IMR-90 (cell line): ENCODE measurements at regions not wholly inside any gene's neighbourhood (a gene's known extent, or its start where the extent isn't known, plus 50 kb on each side); places are given as distances from the start of the nearest gene placed in this dataset.
A peak's percentile ranks its signal among the peaks of the same experiment; 100 is the strongest.

Experiments
- ATAC-seq: fragments of 200-7000 bp; cut with Tn5 transposase; 2 replicates; pipeline ENCODE4 v1.9.1; 2020; ENCODE audit warnings: low read depth, mild to moderate bottlenecking, moderate library complexity
- BruUV-seq: library from RNA; stranded (reverse); fragments of 400-500 nt; replicated peaks from 2 replicates; lab custom pipeline; 2021; lab: Mats Ljungman, UMichigan
- CTCF ChIA-PET: fragments of 300-600 bp; formaldehyde crosslinking; extraction: SDS; loops from one replicate; lab custom pipeline; 2021; ENCODE audit warnings: antibody characterized with exemption; lab: Yijun Ruan, JAX
- POLR2A ChIA-PET: fragments of 300-600 bp; sonication (Branson Sonifier 250); formaldehyde crosslinking; loops from one replicate; lab custom pipeline; 2022; ENCODE audit warnings: antibody characterized with exemption; ENCODE audit not compliant: unreplicated experiment; lab: Charles Lee
- DNase-seq: peaks from one replicate; pipeline ENCODE4 v3.0.0; 2013
- H2AFZ ChIP-seq: replicated peaks from 2 replicates; pipeline ENCODE3; 2013; ENCODE audit warnings: low read length, mild to moderate bottlenecking; ENCODE audit not compliant: poor library complexity
- H2AK5ac ChIP-seq: 2 replicates; pipeline ENCODE4 v1.6.1; 2013; ENCODE audit warnings: low read depth, low read length, inconsistent platforms
- H2AK9ac ChIP-seq: replicated peaks from 2 replicates; pipeline ENCODE3; 2013; ENCODE audit warnings: mild to moderate bottlenecking, low read depth, low read length, moderate library complexity; ENCODE audit not compliant: poor library complexity
- H2BK120ac ChIP-seq: 2 replicates; pipeline ENCODE4 v1.6.1; 2013; ENCODE audit warnings: low read depth, low read length, inconsistent platforms
- H2BK15ac ChIP-seq: 3 replicates; pipeline ENCODE4 v1.6.1; 2013; ENCODE audit warnings: low read depth, low read length, inconsistent platforms
- H2BK20ac ChIP-seq: 2 replicates; pipeline ENCODE4 v1.6.1; 2013; ENCODE audit warnings: low read depth, mild to moderate bottlenecking, inconsistent platforms, low read length, moderate library complexity
- H2BK5ac ChIP-seq: 2 replicates; pipeline ENCODE4 v1.6.1; 2013; ENCODE audit warnings: mild to moderate bottlenecking, low read depth, low read length, inconsistent platforms; ENCODE audit not compliant: poor library complexity, severe bottlenecking
- H3K14ac ChIP-seq: replicated peaks from 2 replicates; pipeline ENCODE4 v1.6.1; 2013; ENCODE audit warnings: low read depth, low read length, inconsistent platforms
- H3K18ac ChIP-seq: 2 replicates; pipeline ENCODE4 v1.6.1; 2013; ENCODE audit warnings: low read depth, low read length, control low read depth
- H3K23ac ChIP-seq: 2 replicates; pipeline ENCODE4 v1.6.1; 2013; ENCODE audit warnings: low read depth, low read length, inconsistent platforms
- H3K27ac ChIP-seq: 2 replicates; pipeline ENCODE4 v1.5.1; 2013; ENCODE audit warnings: mild to moderate bottlenecking, control low read depth, low read length; ENCODE audit not compliant: insufficient read depth
- H3K27me3 ChIP-seq: 2 replicates; pipeline ENCODE4 v1.6.1; 2013; ENCODE audit warnings: low read length; ENCODE audit not compliant: control insufficient read depth, insufficient read depth
- H3K36me3 ChIP-seq: 2 replicates; pipeline ENCODE4 v1.6.1; 2013; ENCODE audit warnings: low read length, mixed read lengths; ENCODE audit not compliant: control insufficient read depth, insufficient read depth
- H3K4ac ChIP-seq: 2 replicates; pipeline ENCODE4 v1.6.1; 2013; ENCODE audit warnings: low read depth, low read length, inconsistent platforms
- H3K4me1 ChIP-seq: 2 replicates; pipeline ENCODE4 v1.6.1; 2013; ENCODE audit warnings: low read length, mixed read lengths; ENCODE audit not compliant: control insufficient read depth, insufficient read depth
- H3K4me2 ChIP-seq: 2 replicates; pipeline ENCODE4 v1.6.1; 2013; ENCODE audit warnings: low read depth, mild to moderate bottlenecking, control low read depth, low read length, moderate library complexity
- H3K4me3 ChIP-seq: 2 replicates; pipeline ENCODE4 v1.5.1; 2013; ENCODE audit warnings: low read depth, mild to moderate bottlenecking, control low read depth, low read length, moderate library complexity; ENCODE audit not compliant: insufficient read depth
- H3K56ac ChIP-seq: 2 replicates; pipeline ENCODE4 v1.6.1; 2013; ENCODE audit warnings: low read length, inconsistent platforms; ENCODE audit not compliant: insufficient read depth; ENCODE audit errors: extremely low read depth
- H3K79me1 ChIP-seq, 2 experiments: 2 replicates each; pipeline ENCODE4 v1.6.1; 2013; ENCODE audit warnings: low read length in 2 of 2, inconsistent platforms in 1 of 2, low read depth in 1 of 2
- H3K9ac ChIP-seq: 2 replicates; pipeline ENCODE4 v1.6.1; 2013; ENCODE audit warnings: low read depth, low read length, control low read depth
- H3K9me1 ChIP-seq: 2 replicates; pipeline ENCODE4 v1.6.1; 2013; ENCODE audit warnings: low read length, inconsistent platforms; ENCODE audit not compliant: insufficient read depth
- H3K9me3 ChIP-seq: 2 replicates; pipeline ENCODE4 v1.6.1; 2013; ENCODE audit warnings: low read length; ENCODE audit not compliant: control insufficient read depth, insufficient read depth
- H4K20me1 ChIP-seq: 2 replicates; pipeline ENCODE4 v1.6.1; 2013; ENCODE audit warnings: low read length, inconsistent platforms; ENCODE audit not compliant: insufficient read depth
- H4K5ac ChIP-seq: 2 replicates; pipeline ENCODE4 v1.6.1; 2013; ENCODE audit warnings: mild to moderate bottlenecking, low read depth, low read length, control low read depth
- H4K8ac ChIP-seq, 2 experiments: 2 replicates each; pipeline ENCODE4 v1.6.1; 2013; ENCODE audit warnings: low read depth in 2 of 2, low read length in 2 of 2, control low read depth in 1 of 2, inconsistent platforms in 1 of 2
- H4K91ac ChIP-seq: 2 replicates; pipeline ENCODE4 v1.6.1; 2013; ENCODE audit warnings: low read depth, low read length, inconsistent platforms; ENCODE audit not compliant: insufficient read depth
- CEBPB ChIP-seq: IDR thresholded peaks from 2 replicates; pipeline ENCODE4 v1.6.1; 2012; ENCODE audit warnings: low read depth, low read length, improper control_type of control experiment
- CHD1 ChIP-seq: IDR thresholded peaks from 2 replicates; pipeline ENCODE4 v1.6.1; 2012; ENCODE audit warnings: low read depth, low read length, improper control_type of control experiment
- ELK1 ChIP-seq: fragments of 150-350 bp; IDR thresholded peaks from 2 replicates; pipeline ENCODE4 v1.6.1; 2016; ENCODE audit warnings: low read depth, mild to moderate bottlenecking, low read length, moderate library complexity, borderline replicate concordance
- RCOR1 ChIP-seq: IDR thresholded peaks from 2 replicates; pipeline ENCODE4 v1.6.1; 2012; ENCODE audit warnings: mild to moderate bottlenecking, low read length, improper control_type of control experiment; ENCODE audit not compliant: insufficient replicate concordance
- SMC3 ChIP-seq: fragments of 150-350 bp; IDR thresholded peaks from 2 replicates; pipeline ENCODE4 v1.6.1; 2016; ENCODE audit warnings: low read depth, mild to moderate bottlenecking, antibody characterized with exemption, low read length, moderate library complexity
- WGBS, 2 experiments: methylation state at CpG; one replicate each; pipeline versions ENCODE4 v1.1.5 to v1.1.7; 2013; ENCODE audit warnings: missing lambda C conversion rate in 2 of 2; ENCODE audit not compliant: insufficient read length in 1 of 2; ENCODE audit errors: extremely low coverage in 2 of 2; 5-methylcytosine and 5-hydroxymethylcytosine counted together
- dilution Hi-C: fragments of 300-500 bp; cut with HindIII; formaldehyde crosslinking; loops from one replicate; pipeline ENCODE4 v1.14.3; 2018; ENCODE audit warnings: low sequenced_read_pairs; ENCODE audit not compliant: unreplicated experiment
- in situ Hi-C: fragments of 300-500 bp; cut with MboI; formaldehyde crosslinking; loops from 3 replicates; pipeline ENCODE4 v1.14.3; 2019; ENCODE audit warnings: low sequenced_read_pairs, inconsistent platforms, mixed read lengths
- intact Hi-C: fragments of 100-400 bp; cut with micrococcal nuclease; formaldehyde crosslinking; loops from 2 replicates; pipeline ENCODE4 v1.10.0; 2022

- no peak overlapping the region for H2BK5ac ChIP-seq
- no peak overlapping the region for H3K56ac ChIP-seq
- no peak overlapping the region for H3K18ac ChIP-seq
- H3K27ac ChIP-seq = no peak overlapping the region
- no peak overlapping the region for H3K14ac ChIP-seq
- H4K91ac ChIP-seq = no peak overlapping the region
- no TSS peak for BruUV-seq
- no peak overlapping the region for H2BK120ac ChIP-seq
- H2AK9ac ChIP-seq = peak overlapping the region; percentile 51
- H3K9me3 ChIP-seq = no peaks in the 10 kb centered on the region
- peaks cover 6% of the 10 kb centered on the region for H3K36me3 ChIP-seq
- in situ Hi-C loops = loop anchor here (10.0 to 25.0 kb wide), 2 partner anchors 353 to 1136 kb away; no protein-coding TSS in a partner anchor
- no peak for DNase-seq
- TF ChIP-seq RCOR1 = no peak
- TF ChIP-seq CHD1 = no peak
- TF ChIP-seq CEBPB = no peak
- TF ChIP-seq SMC3 = no peak
- TF ChIP-seq ELK1 = no peak
- no peak overlapping the region for H3K4me2 ChIP-seq
- CTCF ChIA-PET = interaction anchor here (0.6 kb wide), 1 partner anchor 101 kb away, joined by 3 read pairs; no protein-coding TSS in a partner anchor
- H2AFZ ChIP-seq = no peak overlapping the region
- WGBS, 2 experiments = no CpG with 5 or more reads among the region's 2 CpGs
- H2AK5ac ChIP-seq = no peak overlapping the region
- H3K4me3 ChIP-seq = no peak overlapping the region
- no peak for ATAC-seq
- H3K9ac ChIP-seq = no peak overlapping the region
- dilution Hi-C loops = no loop called here
- no peaks in the 10 kb centered on the region for H3K27me3 ChIP-seq
- no peak overlapping the region for H4K8ac ChIP-seq
- no peak overlapping the region for H3K23ac ChIP-seq
- H4K20me1 ChIP-seq = peaks cover 12% of the 10 kb centered on the region
- POLR2A ChIA-PET = no interaction called here
- H4K5ac ChIP-seq = no peak overlapping the region
- peaks cover 17 to 19% of the 10 kb centered on the region in 2 experiments for H3K79me1 ChIP-seq
- no peaks in the 10 kb centered on the region for H3K4me1 ChIP-seq
- H2BK20ac ChIP-seq = no peak overlapping the region
- intact Hi-C loops = loop anchor here (1.0 to 5.0 kb wide), 5 partner anchors 231 to 524 kb away; partner anchors contain the start of gene LSMEM1
- H3K9me1 ChIP-seq = peaks cover 5% of the 10 kb centered on the region; the same call in 1 of the 2 replicates
- no peak overlapping the region for H3K4ac ChIP-seq
- no peak overlapping the region for H2BK15ac ChIP-seq
Observed at GRCh38 chr7:112897839-112898431, 107.7 kb upstream of the TMEM168 start.
